GM19238 (cell line): ENCODE measurements at regions not wholly inside any gene's neighbourhood (a gene's known extent, or its start where the extent isn't known, plus 50 kb on each side); places are given as distances from the start of the nearest gene placed in this dataset.

Experiments used
- DNase-seq: peaks from one replicate; pipeline ENCODE4 v3.0.0; 2011; ENCODE audit warnings: low spot score; ENCODE audit not compliant: insufficient read length

DNA sequence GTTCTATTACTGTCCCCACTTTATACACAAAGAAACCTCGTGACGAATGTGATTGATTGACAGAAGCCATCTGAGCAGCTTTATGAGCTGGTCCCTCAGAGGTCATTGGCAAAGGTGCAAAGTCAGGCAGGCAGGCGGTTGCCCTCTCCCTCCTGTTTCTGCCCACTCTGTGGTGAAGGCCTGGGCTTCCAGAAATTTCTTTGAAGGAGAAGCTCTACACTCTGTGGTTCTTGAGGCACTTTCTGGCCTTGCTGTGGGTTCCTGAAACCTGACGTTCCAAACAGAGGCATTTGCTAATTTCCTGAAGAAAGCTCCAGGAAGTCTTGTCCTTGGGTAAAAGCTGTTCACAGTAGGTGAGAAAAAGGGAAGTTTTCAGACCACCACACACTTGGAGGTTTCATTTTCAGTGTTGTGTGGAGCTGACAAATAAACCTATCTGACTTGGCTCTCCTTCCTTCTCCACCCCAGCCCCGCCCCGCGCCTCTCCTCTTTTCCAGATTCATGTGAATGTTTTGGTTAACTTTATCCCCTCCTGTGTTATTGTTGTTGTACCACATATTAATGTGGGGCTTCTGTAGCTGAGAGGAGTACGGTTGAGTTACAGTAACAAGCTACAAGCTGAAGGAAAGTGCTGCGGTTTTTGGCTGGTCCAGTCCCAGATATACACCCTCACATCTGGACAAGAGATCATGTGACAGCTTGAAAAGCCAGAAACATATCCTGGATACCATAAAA lies 274.1 kb downstream of the CLIC5 start:
- no peak for DNase-seq

DNA sequence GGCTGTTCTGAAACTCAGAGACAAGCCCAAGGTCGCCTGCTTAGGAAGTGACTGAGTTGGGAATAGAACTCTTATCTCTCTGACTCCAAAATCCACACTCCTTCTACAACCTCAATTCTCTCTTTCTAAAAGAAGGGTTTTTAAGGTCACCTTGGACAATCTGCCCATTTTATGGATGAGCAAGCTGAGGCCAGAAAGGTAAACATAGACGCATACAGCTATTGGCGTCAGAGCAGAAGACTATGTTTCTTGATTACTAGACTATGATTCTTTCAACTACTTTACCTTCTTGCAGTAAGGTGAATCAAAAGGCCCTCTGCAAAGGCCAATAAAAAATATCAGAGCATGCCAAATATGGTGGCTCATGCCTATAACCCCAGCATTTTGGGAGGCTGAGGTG lies 276.6 kb downstream of the CLIC5 start:
- DNase-seq, result no peak

DNA sequence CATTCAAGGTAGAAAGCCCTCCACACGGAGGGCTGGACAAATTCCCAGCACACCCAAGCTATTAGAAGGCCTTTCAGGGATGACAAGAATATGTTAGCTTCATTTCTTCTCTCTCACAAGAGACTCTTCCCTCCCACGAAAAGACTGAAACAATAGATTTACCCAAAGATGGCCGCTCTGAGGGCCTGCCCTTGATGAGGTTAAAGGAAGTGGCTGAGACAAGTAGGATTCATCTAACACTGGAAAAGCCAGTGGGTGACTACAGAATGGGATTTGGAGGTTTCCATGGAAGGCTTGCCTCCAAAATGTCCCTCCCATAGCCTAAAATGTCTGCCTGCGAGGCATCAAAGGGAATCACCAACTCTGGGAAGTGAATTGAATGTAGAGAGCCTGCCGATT lies 277.6 kb downstream of the CLIC5 start:
- DNase-seq, result no peak

DNA sequence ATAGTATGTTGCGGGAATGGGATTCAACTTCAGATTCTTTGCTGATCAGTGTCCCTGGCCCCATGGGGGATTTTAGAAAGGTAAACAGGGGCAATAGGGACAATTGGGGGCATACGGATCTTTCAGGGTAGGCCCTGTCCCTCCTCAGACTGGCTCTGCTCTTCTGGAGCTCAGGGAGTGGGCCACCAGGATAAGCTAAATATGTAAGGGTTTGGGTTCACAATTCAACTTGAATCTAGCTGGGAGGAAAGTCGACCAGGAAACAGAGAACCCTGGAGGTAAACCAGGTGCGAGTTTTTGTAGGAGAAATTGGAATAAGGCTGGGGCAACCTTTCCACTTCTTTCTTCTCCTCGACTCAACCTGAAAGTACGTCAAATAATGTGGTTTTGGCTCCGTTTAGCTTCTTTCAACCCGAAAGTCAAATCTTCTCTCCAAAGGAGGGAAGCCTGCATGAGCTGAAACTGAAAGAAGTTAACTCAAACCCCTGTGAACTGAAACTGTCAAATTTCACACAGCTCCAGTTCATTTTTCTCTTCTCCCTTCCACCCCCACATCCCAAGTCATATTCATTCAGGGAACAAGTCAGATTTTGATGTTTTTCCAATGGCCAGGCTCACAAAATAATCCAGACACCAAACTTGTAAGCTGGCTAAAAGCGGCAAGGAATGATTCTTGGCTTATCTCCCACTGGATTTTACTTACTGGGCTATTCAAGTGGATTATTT lies 278.2 kb downstream of the CLIC5 start:
- peak; percentile 24 for DNase-seq

DNA sequence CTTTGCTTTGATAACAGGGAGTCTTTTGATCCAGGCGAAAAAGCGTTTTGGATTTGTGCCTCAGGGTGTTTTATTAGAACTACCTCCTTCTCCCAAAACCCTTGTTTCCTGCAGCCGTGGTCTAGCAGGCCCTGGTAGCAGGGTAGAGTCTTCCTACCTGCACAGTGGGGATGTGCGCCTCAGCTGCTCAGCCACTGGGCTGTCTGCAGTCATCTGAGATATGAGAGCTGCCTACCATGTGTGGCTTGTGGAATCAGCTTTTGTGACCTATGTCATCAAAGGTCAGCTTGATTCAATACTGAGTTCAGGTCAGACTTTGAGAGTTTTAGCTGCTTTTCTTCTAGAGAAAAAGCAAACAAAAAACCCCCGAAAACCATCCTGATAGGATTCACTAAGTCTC lies 279.5 kb downstream of the CLIC5 start:
- DNase-seq, result no peak

DNA sequence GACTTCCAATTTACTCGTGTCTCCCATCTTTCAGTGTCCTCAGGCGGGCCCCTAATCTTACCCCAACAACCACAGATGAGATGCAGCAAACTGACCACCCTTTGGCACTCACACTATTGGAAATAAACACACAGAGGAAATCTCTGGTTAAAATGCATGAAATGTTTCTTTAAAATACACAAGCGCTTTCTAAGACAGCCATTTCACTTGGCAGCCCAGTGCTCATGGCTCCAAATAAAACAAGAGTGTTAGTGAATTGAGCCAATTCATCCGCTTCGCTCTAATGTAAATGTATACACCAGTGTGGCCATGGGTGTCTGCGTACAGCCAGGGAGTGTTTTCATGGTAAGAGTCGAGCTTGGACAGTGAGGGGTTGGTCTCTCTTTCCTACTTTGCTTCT lies 282.9 kb downstream of the CLIC5 start:
- no peak for DNase-seq

DNA sequence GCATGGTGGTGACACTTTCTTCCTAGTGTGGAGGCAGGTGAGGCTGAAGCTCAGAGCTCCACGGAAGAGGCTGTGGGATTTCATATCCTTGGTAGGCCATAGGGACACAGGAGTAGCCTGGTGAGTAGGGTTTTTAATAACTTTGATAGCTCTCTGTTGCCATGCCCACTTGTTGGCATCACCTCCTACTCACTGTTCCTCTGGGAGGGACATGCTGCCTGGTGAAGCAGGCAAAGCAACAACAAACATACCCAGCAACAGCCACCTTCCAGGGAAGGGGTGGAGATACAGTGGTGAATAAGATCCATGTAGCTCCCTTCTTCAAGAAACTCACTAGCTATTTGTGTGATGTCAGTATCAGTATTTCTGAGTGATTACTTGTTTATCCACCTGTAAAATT lies 285.4 kb downstream of the CLIC5 start:
- DNase-seq, result no peak

DNA sequence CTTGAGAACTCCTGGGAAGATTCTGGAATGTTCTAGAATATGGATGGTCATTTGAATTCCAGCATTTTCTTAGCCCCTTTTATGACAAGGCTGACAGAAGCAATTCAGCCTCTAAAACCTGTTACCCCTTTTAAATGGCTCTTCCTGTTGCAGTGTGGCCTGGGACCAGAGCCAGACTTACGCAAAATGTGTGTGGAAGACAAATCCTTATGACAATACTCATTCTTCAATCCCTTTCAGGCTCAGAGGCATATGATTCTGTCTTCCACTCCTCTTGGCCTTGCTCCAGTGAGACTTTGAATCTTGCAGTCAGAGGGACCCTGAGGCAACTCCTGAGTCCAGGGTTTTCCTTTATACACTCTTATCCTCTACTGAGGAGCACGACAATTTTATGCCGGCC lies 287.0 kb downstream of the CLIC5 start:
- no peak for DNase-seq

DNA sequence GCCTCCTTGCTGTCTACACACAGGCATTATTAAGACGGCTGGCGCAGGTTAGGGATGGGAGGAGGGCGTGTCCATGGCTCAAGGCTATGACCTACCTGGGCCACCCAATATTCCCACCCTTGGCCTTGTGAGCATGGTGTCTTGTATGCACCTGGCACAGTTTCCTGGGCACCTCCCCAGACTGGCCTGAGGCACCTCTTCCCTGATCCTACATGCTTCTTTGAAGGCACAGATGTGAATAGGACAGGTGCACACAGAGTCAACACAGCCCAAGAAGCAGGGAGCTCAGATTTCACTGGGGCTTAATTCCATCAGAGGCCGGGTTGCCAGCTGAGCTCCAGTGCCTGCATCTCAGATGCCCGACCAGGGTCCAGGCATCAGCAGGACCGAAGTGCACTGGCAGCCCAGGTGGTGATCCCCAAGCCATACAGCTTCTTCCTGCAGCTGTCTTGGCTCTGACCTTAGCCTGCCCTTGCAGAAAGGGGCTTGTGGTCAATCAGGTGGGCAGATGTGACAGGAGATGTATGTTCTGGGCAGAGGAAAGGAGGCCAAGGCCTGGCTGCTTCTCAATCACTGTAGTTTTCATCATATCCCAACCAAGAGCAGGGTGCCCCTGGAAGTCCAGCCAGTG lies 287.7 kb downstream of the CLIC5 start:
- no peak for DNase-seq

DNA sequence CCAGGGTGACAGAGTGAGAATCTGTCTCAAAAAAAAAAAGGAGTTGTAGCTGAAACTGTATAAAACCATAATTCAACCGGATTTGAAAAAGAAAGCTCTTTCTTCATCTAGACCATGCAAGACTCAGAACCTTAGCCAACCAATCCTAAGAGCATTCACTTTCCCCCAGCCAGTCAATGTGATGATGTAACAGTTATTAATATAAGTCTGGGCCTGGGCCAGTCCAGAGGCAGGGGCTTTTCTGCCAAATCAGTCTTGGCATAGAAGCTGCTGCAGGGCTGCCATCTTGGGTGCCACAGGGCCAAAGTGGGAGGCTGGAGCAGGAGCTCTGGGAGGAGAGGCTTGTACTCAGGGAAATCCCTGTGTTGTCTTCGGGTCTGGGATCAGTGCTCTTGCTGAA lies 288.4 kb downstream of the CLIC5 start:
- DNase-seq, result no peak

DNA sequence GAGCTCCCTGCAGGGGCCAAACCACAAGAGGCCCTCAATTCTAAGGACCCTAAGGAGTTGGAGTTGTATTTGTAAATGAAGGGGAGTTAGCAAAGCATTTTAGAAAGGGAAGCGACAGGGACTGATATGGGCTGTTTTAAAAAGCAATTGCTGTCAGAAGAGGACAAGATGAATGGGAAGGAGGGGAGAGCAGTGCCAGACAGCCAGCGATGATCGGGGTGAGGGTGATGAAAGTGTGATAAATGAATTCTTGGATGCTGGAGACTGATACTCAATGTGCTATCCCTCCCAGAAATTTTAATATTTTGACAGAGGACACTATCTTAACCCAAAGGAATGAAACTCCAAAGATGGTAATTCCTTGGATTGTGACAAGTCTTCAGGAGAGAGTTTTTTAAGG lies 289.2 kb downstream of the CLIC5 start:
- no peak for DNase-seq

DNA sequence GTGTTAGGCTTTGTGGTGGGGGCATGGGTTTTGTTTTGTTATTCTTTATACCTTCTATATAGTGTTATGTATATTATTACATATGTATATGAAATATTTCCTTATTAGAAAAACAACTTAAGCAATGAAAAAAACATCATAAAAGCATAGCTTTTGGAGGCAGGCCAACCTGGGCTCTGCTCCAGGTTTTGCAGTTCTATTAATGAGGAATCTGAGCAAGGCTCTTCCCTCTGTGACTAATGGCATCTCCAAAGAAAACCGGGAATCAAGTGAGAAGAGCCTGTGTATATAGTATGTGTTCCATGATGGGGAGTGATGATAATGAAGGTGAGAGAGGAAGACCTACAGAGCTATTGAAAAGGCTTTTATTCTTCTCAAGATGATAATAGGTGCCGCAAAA lies 291.1 kb downstream of the CLIC5 start:
- no peak for DNase-seq

DNA sequence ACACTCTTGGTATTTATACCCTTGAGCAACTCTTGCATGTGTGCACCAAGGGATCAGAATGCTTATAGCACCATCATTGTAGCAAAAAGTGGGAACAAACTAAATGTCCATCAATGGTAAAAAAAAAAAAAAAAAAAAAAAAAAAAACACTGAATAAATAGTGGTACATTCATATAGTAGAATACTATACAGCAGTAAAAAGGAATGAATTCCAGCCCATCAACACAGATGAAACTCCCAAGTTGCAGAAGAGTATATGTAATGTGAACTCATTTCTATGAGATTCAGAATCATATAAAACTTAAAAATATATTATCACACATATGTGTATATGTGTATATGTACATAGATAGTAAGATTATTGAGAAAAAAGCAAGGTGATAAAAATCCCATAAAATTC lies 291.6 kb downstream of the CLIC5 start:
- DNase-seq, result no peak

DNA sequence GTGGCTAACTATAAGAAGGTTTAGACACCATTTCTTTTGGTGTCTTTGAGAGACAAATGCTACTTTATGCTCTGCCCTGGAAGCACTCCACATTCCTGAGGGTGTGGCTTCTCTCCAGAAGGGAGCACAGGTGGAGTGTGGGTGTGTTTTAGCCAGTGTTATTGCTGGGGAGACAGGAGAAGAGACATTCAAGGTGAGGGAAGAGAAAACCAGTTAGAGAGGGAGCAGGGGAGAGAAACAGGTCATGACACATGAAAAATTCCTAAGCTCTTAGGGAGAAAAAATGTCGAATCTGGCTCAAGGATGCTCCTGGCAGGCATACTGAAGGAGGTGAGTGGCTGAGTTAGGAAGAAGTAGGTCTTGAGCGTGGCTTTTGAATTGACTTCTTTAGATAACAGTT lies 292.8 kb downstream of the CLIC5 start:
- DNase-seq, result no peak

DNA sequence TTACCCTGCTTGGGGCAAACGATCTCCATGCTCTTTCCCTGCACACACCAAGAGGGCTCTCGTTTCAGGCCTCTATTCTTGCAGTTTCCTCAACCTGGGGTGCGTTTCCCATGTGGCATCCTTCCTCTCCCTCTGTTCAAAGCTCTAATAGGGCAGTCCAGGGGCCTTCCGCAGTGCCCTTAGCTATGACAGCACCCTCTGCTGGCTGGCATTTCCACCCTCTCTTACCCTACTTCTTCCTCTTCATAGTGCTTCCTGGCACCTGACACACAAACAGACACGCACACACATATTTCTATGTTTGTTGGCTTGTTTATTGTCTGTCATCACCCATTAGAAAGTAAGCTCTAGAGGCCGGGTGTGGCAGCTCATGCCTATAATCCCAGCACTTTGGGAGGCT lies 294.0 kb downstream of the CLIC5 start:
- DNase-seq, result no peak

DNA sequence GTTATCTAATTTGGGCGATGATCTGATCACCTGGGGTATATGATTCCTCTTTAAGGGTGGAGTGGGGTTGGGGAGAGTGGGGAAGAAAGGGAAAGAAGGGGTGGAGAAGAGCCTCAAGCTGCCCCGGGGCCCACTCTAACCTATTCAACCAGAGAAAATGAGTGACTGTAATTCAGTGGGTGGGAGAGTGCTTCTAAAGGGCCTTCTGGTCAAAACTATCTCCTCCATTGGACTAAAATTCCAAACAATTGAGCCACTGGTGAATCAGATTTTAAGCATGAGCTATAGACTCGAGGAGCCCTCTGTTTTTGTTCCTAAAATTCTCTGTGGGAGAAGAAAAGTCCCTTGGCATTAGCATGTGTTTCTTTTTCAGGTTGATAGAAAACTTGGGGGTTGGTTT lies 296.8 kb downstream of the CLIC5 start:
- DNase-seq, result no peak

DNA sequence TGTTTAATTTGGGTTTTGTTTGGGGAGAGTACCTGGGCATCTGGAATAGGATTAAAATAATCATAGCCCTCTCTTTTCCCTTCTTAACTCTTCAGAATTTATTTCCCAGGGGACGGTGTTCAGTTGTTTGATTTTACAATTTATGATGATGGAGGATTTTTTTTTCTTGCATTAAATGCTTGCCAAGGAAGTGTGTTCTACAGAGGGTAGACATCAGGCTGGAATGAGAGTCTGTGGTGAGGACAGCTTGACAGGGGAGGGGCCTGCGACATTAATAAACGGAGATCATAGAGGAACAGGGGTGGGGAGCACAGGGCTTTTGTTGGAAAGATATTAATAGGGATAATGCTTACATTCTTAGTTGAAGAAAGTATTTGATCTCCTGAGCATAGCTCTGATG lies 297.5 kb downstream of the CLIC5 start:
- DNase-seq, result no peak

DNA sequence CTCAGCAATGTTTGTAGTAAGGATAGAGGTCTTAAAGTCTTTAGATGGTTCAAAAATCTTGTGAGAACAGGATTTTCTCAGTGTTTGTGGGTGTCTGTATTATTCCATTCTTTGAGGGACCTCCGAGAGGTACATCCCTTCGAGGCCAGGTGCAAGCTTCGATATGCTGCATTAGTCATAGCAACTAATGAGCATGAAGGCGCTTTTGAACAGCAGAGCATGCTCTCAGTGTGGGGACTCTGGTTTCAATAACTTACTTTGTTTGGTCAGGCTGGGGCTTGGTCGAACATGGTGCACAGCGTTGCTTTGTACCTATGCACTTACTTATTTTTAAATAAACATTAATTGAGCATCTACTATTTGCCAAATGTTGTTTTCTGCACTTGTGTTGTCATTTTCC lies 297.9 kb downstream of the CLIC5 start:
- no peak for DNase-seq

DNA sequence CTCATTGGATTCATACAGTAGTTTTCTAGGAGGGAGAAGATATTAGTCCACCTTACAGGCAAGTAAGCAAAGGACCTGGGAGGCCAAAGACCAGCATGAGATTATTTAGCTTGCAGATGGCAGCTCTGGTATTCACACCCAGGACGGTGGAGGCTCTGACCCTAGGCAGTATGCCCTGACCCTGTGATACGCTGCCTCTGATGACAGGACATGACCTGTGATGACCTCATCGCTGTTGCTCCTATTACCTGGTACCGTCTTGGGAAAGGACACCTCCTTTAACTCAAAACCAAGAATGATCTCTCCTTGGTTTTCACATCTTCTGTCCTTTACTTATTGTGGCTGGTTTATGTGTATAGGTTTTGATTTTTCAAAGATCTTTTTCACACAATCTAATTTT lies 298.6 kb downstream of the CLIC5 start:
- no peak for DNase-seq

DNA sequence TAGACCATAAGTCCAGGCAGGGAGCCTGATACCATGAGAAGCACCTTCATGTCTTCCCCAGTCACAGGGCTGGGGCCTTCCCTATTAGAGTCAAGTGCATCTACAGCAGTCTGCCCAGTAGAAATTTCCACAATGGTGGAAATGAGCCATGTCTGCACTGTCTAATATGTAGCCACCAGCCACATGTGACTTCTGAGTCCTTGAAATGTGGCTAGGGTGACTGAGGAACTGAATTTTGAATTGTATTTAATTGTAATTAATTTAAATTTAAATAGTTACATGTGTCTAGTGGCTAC lies 300.2 kb downstream of the CLIC5 start:
- DNase-seq, result no peak

DNA sequence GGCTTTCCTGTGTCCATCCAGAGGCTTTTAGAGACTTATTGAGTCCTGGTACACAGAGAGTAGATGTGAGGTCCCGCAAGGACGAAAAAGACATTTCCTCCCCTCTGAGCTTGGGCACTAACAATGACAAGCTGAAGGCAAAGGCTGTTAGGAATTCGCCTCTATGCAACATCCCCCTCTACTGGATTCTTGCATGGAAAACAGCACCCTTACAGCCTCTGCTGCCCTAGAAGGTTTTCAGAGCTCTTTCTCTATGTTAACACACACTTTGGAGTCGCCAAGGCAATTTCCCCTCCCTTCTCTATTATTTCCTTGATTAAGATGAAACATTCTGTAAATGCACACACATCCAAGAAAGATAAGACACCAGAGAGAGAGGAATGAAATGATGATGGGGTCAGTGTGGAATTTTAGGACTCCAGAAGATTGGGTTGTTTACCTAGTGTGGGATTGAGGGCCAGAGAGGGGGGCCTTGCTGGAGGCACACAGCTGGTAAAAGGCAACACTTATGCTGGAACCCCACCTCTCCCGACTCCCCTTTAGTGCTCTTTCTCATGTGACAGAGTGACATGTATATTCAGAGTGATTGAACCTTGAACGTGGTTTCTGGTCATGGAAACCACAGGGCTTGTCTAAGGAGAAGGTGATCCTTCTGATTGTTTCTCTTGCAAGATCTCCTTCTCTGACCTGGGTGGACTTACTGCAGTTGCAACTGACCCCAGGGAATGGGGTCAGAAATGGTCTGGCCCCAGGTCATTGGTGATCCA lies 300.7 kb downstream of the CLIC5 start:
- no peak for DNase-seq

DNA sequence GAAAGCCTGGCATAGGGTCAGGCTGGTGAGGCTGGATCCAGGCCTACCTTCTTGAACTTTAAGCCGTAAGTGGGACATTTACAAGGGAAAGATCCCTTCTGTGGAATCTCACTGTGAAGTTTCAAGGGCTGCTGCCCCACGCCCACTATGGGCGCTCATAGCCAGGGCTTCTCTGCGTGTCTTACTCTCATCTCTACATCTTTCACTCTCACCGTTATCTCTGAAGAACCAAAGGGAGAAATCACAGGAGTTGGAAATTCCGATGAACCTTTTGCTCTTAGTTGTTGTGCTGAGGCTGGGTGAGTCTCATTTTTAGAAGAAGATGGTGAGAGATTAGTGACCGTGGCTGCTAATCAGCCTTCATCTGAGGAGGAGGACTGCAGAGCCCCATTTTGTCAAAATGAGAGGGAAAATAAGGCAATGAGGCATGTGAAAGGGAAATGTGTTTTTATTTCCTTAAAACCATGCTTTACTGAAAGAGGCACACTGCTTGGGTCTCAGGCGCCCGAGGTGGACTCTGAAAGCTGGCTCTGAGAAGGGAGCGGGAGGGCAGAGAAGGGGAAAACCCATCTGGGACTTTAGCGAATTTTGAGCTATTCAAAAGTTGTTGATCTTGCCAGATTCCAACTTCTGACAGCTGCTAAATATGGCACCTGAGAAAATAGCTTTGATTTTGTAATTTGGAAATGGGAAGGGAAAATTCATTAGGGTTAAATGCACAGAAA lies 301.5 kb downstream of the CLIC5 start:
- no peak for DNase-seq
